Right lobe of liver (tissue), 4 donors: ENCODE measurements at regions not wholly inside any gene's neighbourhood (a gene's known extent, or its start where the extent isn't known, plus 50 kb on each side); places are given as distances from the start of the nearest gene placed in this dataset.

Experiments
- POLR2A ChIP-seq: fragments of 450-650 bp; IDR thresholded peaks from one replicate; pipeline ENCODE4 v1.6.1; 2017; ENCODE audit warnings: antibody characterized with exemption, mild to moderate bottlenecking
- TF ChIP-seq, protein P1 (sequence below), 4 donors: fragments of 200-600 bp in 3 of 4; fragments of 450-650 bp in 1 of 4; IDR thresholded peaks; one replicate each; pipeline versions ENCODE4 v1.5.1 to v1.8.0; 2016 to 2022; ENCODE audit warnings: antibody characterized with exemption in 4 of 4, mild to moderate bottlenecking in 2 of 4
- donor health status: DM: no; HTN: no; CAD: no.
- donor health status: DM: no; HTN: no; CAD: no.
- donor health status: DM: no; HTN: yes; CAD: no.

DNA sequence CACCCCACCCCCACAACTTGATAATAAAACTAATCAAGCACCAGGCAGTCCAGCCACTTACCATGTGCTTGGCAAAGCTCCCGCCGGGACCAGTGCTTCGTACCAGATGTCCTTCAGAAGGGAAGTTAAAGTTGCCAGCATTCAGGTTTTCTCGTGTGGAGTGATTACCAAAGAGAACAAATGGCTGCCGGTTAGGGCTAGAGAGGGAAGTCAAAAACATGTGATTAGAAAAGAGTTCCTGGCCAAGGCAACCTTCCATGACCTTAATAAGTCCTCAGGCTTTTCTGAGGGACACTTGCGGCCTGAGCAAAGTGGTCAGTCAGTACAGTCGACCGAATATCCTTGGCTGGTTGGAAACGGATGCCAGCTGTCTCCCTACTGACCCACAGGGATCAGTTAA, 67.0 kb downstream of the DNAAF9 start:
- TF ChIP-seq POLR2A = no peak
- TF ChIP-seq, protein P1, sequence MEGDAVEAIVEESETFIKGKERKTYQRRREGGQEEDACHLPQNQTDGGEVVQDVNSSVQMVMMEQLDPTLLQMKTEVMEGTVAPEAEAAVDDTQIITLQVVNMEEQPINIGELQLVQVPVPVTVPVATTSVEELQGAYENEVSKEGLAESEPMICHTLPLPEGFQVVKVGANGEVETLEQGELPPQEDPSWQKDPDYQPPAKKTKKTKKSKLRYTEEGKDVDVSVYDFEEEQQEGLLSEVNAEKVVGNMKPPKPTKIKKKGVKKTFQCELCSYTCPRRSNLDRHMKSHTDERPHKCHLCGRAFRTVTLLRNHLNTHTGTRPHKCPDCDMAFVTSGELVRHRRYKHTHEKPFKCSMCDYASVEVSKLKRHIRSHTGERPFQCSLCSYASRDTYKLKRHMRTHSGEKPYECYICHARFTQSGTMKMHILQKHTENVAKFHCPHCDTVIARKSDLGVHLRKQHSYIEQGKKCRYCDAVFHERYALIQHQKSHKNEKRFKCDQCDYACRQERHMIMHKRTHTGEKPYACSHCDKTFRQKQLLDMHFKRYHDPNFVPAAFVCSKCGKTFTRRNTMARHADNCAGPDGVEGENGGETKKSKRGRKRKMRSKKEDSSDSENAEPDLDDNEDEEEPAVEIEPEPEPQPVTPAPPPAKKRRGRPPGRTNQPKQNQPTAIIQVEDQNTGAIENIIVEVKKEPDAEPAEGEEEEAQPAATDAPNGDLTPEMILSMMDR (IDR thresholded peaks at IDR 0.05) = no peak
